ENCODE measurements at regions not wholly inside any gene's neighbourhood (a gene's known extent, or its start where the extent isn't known, plus 50 kb on each side); places are given as distances from the start of the nearest gene placed in this dataset.

DNA sequence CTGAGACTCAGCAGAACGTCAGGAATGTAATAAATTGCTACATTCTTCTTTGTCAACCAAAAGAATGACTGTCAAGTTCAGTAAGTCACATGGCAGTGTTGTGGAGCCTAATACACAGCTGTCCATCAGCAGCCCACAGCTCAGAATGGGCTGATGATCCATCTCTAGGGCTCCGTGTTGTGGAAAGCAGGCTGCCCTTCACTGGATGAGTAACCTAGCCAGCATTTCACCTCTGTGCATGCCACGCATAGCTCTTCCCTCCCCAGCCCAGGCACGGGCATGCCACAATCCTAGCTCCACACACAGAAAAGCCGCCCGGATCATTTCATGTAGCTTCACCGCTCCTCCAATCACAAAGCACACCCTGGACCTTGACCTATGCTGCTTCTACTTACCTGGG is 878.0 kb upstream of the TMEM132C start:
- H3K27me3 ChIP-seq (ENCODE audit: control insufficient read depth, insufficient read depth, low read length) = no peaks in the 10 kb centered on the region
- H3K9ac ChIP-seq (ENCODE audit: low read depth, low read length) = no peak overlapping the region
- no peaks in the 10 kb centered on the region for H3K4me1 ChIP-seq (ENCODE audit: control insufficient read depth, insufficient read depth, low read length)
- H3K36me3 ChIP-seq (ENCODE audit: control insufficient read depth, insufficient read depth, low read length) = no peaks in the 10 kb centered on the region
- no peak overlapping the region for H3K4me3 ChIP-seq (ENCODE audit: low read depth, low read length)
- no peaks in the 10 kb centered on the region for H3K9me3 ChIP-seq (ENCODE audit: control insufficient read depth, insufficient read depth, low read length)

DNA sequence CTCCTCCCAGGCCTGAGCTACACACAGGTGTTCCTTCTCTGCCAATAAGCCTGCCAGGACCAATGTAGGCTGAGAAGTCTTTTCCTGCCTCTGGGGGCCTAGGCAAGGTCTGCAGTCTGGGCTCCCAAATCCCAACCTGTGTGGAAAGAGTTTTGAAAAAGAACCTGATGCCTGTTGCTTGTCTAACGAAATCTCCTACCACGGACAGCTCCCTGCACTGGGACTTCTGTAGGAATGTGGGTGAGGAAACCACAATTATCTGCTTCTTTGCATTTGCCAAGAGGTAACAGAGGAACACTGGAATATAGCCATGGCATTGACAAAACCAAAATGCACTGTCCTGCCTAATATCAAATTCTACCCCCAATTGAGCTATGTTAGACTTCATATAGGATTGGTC is 877.0 kb upstream of the TMEM132C start:
- Histone ChIP-seq H3K4me1 (ENCODE audit: control insufficient read depth, insufficient read depth, low read length) (no peaks in the 10 kb centered on the region), H3K9me3 (ENCODE audit: control insufficient read depth, insufficient read depth, low read length) (no peaks in the 10 kb centered on the region), H3K36me3 (ENCODE audit: control insufficient read depth, insufficient read depth, low read length) (no peaks in the 10 kb centered on the region), H3K27me3 (ENCODE audit: control insufficient read depth, insufficient read depth, low read length) (no peaks in the 10 kb centered on the region), H3K4me3 (ENCODE audit: low read depth, low read length) (no peak overlapping the region), H3K9ac (ENCODE audit: low read depth, low read length) (no peak overlapping the region)

DNA sequence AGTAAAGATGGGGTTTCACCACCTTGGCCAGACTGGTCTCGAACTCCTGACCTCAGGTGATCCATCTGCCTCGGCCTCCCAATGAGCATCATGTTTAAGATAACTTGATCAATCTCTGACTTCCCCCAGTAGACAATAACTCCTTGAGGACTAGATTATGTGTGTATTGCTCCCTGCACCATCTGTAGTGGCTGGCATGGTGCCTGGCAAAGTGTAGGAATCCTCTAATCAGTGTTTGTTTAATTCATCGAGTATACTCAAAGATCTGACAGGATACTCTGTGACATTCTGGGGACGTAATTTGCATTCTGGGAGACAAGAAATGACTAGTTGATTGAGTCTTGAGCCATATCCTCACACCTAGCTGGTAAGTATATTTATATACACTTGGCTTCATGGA is 873.5 kb upstream of the TMEM132C start:
- H3K36me3 ChIP-seq (ENCODE audit: control insufficient read depth, insufficient read depth, low read length) = no peaks in the 10 kb centered on the region
- no peaks in the 10 kb centered on the region for H3K9me3 ChIP-seq (ENCODE audit: control insufficient read depth, insufficient read depth, low read length)
- H3K4me1 ChIP-seq (ENCODE audit: control insufficient read depth, insufficient read depth, low read length) = no peaks in the 10 kb centered on the region
- no peak overlapping the region for H3K4me3 ChIP-seq (ENCODE audit: low read depth, low read length)
- H3K9ac ChIP-seq (ENCODE audit: low read depth, low read length) = no peak overlapping the region
- H3K27me3 ChIP-seq (ENCODE audit: control insufficient read depth, insufficient read depth, low read length) = no peaks in the 10 kb centered on the region

DNA sequence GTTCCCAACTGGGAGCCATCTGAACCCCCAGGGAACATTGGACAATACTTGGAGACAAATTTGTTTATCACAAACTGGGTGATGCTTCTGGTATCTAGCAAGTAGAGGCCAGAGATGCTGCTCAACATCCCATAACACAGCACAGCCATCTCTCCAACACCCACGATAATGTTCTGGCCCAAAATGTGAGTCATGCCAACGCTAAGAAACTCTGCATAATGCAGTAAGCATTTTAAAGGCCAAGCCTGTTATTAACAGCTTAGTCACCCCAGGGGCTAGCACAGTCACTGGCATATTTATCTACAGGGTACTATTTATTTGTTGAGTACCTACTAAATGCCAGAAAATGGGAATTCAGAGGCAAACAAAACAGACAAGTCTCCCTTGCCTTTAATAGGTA is 873.1 kb upstream of the TMEM132C start:
- Histone ChIP-seq H3K36me3 (ENCODE audit: control insufficient read depth, insufficient read depth, low read length) (no peaks in the 10 kb centered on the region), H3K9ac (ENCODE audit: low read depth, low read length) (no peak overlapping the region), H3K4me3 (ENCODE audit: low read depth, low read length) (no peak overlapping the region), H3K9me3 (ENCODE audit: control insufficient read depth, insufficient read depth, low read length) (no peaks in the 10 kb centered on the region), H3K27me3 (ENCODE audit: control insufficient read depth, insufficient read depth, low read length) (no peaks in the 10 kb centered on the region), H3K4me1 (ENCODE audit: control insufficient read depth, insufficient read depth, low read length) (no peaks in the 10 kb centered on the region)

DNA sequence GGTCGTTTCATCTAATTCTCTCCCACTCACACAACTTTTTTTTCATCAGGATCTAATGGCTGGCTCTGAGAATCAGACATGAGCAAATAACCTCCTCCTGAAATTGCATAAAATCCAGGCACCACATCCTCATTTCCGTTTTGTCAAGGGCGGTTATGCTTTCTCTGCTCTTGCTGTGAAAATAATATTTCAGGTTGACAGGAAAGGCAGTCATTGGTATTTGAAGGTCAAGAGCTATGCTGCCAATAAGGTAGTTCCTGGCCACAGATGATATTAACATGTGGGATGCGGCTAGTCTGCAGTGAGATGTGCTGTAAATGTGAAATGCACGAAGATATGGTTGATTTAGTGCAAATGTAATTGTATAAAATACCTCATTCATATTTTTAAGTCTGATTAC is 870.2 kb upstream of the TMEM132C start:
- Histone ChIP-seq H3K9ac (ENCODE audit: low read depth, low read length) (no peak overlapping the region), H3K4me1 (ENCODE audit: control insufficient read depth, insufficient read depth, low read length) (no peaks in the 10 kb centered on the region), H3K27me3 (ENCODE audit: control insufficient read depth, insufficient read depth, low read length) (no peaks in the 10 kb centered on the region), H3K36me3 (ENCODE audit: control insufficient read depth, insufficient read depth, low read length) (no peaks in the 10 kb centered on the region), H3K4me3 (ENCODE audit: low read depth, low read length) (no peak overlapping the region), H3K9me3 (ENCODE audit: control insufficient read depth, insufficient read depth, low read length) (no peaks in the 10 kb centered on the region)

DNA sequence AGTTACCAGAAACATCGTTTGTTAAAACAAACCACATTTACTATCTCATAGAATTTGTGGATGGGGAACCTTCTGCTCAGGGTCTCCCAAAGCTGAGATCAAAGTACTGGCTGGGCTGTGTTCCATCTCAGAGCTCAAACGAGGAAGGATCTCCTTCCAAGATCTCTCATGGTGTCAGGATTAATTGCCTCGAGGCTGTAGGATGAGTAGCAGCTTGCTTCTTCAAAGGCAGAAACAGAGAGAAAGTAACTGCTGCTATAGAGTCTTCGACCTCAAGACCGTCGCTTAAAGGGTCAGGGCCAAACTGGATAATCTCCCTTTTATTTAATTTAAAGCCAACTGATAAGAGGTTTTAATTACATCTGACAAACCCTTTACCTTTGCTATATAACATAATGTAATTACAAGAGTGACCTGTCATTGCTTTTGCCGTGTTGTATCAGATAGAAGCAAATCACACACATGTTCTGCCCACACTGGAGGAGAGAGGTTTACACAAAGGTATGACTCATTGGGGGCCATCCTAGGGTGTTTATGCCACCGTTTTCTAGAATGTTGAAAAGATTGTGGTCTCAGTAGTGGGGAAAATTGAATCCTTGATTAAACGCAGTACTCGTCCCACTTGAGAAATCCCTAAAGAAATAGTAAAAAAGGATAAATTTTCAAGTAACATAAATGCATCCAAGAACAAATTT is 868.8 kb upstream of the TMEM132C start:
- H3K36me3 ChIP-seq (ENCODE audit: control insufficient read depth, insufficient read depth, low read length) = no peaks in the 10 kb centered on the region
- no peaks in the 10 kb centered on the region for H3K9me3 ChIP-seq (ENCODE audit: control insufficient read depth, insufficient read depth, low read length)
- H3K9ac ChIP-seq (ENCODE audit: low read depth, low read length) = no peak overlapping the region
- H3K27me3 ChIP-seq (ENCODE audit: control insufficient read depth, insufficient read depth, low read length) = no peaks in the 10 kb centered on the region
- H3K4me3 ChIP-seq (ENCODE audit: low read depth, low read length) = no peak overlapping the region
- H3K4me1 ChIP-seq (ENCODE audit: control insufficient read depth, insufficient read depth, low read length) = no peaks in the 10 kb centered on the region

DNA sequence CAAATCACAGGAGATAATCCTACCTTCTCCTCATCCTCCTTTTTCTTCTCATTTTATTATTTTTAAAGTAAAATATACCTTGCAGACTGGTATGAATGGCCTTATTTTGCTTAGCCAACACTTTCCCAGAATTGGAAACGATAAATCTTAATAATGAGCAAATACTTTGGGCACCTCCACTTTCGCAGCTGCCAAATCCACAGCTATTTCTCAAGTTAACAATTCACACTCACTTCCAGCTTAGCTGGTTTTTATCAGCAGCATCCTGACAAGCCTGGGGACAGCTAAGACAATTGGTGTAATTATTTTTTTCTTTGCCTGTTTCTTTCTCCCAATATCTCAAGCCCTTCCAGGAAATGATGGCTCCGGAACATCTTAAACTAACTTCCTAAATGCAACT is 867.5 kb upstream of the TMEM132C start:
- Histone ChIP-seq H3K9me3 (ENCODE audit: control insufficient read depth, insufficient read depth, low read length) (no peaks in the 10 kb centered on the region), H3K36me3 (ENCODE audit: control insufficient read depth, insufficient read depth, low read length) (no peaks in the 10 kb centered on the region), H3K9ac (ENCODE audit: low read depth, low read length) (no peak overlapping the region), H3K4me1 (ENCODE audit: control insufficient read depth, insufficient read depth, low read length) (no peaks in the 10 kb centered on the region), H3K27me3 (ENCODE audit: control insufficient read depth, insufficient read depth, low read length) (no peaks in the 10 kb centered on the region), H3K4me3 (ENCODE audit: low read depth, low read length) (no peak overlapping the region)

DNA sequence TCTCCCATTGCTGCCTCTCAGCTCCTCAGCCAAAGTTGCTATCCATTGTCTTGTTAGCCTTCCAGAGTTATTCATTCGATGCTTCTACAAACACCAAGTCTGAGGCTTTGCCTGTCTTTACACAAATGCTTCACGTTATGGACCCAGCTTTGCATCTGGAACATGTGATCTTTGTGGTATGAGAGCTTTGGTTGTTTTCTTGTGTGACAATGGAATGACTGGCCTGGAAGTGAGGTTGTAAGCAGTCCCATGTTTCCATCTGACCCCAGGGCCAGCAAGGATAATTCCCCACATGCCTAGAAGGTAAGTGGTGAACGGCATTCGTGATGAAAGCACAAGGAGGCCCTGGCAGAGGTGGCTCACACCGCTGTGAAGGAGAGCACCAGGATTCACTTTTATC is 866.7 kb upstream of the TMEM132C start:
- Histone ChIP-seq H3K36me3 (ENCODE audit: control insufficient read depth, insufficient read depth, low read length) (no peaks in the 10 kb centered on the region), H3K4me3 (ENCODE audit: low read depth, low read length) (no peak overlapping the region), H3K9me3 (ENCODE audit: control insufficient read depth, insufficient read depth, low read length) (no peaks in the 10 kb centered on the region), H3K4me1 (ENCODE audit: control insufficient read depth, insufficient read depth, low read length) (no peaks in the 10 kb centered on the region), H3K9ac (ENCODE audit: low read depth, low read length) (no peak overlapping the region), H3K27me3 (ENCODE audit: control insufficient read depth, insufficient read depth, low read length) (no peaks in the 10 kb centered on the region)

DNA sequence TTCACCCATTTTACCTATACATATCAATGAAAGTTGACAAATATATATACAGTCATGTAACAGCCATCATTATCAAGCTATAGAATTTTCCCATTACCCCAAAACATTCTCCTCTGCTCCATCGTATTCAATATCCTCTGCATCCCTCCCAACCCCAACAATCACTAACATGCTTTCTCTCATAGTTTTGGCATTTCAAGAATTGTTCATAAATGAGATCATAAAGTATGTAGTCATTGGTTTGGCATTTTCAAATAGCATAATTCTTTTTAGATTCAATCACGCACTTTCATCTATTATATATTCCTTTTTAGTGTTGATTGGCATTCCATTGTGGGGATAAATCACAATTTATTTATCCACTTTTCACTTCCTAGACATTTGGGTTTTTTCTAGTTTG is 866.0 kb upstream of the TMEM132C start:
- no peaks in the 10 kb centered on the region for H3K9me3 ChIP-seq (ENCODE audit: control insufficient read depth, insufficient read depth, low read length)
- H3K4me3 ChIP-seq (ENCODE audit: low read depth, low read length) = no peak overlapping the region
- H3K36me3 ChIP-seq (ENCODE audit: control insufficient read depth, insufficient read depth, low read length) = no peaks in the 10 kb centered on the region
- no peaks in the 10 kb centered on the region for H3K27me3 ChIP-seq (ENCODE audit: control insufficient read depth, insufficient read depth, low read length)
- no peak overlapping the region for H3K9ac ChIP-seq (ENCODE audit: low read depth, low read length)
- no peaks in the 10 kb centered on the region for H3K4me1 ChIP-seq (ENCODE audit: control insufficient read depth, insufficient read depth, low read length)

DNA sequence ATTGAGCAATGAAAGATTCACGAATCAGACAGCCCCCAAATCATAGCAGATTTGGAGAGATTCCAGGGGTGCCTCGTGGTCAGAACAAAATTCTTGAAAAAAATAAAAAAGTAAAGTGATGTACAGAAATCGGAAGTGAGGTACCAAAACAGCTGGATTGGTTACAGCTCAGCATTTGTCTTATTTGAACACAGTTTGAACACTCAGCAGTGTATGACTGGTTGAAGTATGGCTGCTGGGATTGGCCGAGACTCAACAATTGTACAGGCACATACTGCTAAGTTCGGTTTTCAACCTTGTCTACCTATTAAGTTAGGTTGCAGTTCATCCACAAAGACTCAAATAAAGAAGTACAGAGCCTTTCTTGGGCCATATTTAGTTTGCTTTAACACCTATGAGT is 865.4 kb upstream of the TMEM132C start:
- no peaks in the 10 kb centered on the region for H3K36me3 ChIP-seq (ENCODE audit: control insufficient read depth, insufficient read depth, low read length)
- H3K9me3 ChIP-seq (ENCODE audit: control insufficient read depth, insufficient read depth, low read length) = no peaks in the 10 kb centered on the region
- no peaks in the 10 kb centered on the region for H3K4me1 ChIP-seq (ENCODE audit: control insufficient read depth, insufficient read depth, low read length)
- no peak overlapping the region for H3K9ac ChIP-seq (ENCODE audit: low read depth, low read length)
- no peak overlapping the region for H3K4me3 ChIP-seq (ENCODE audit: low read depth, low read length)
- H3K27me3 ChIP-seq (ENCODE audit: control insufficient read depth, insufficient read depth, low read length) = no peaks in the 10 kb centered on the region

DNA sequence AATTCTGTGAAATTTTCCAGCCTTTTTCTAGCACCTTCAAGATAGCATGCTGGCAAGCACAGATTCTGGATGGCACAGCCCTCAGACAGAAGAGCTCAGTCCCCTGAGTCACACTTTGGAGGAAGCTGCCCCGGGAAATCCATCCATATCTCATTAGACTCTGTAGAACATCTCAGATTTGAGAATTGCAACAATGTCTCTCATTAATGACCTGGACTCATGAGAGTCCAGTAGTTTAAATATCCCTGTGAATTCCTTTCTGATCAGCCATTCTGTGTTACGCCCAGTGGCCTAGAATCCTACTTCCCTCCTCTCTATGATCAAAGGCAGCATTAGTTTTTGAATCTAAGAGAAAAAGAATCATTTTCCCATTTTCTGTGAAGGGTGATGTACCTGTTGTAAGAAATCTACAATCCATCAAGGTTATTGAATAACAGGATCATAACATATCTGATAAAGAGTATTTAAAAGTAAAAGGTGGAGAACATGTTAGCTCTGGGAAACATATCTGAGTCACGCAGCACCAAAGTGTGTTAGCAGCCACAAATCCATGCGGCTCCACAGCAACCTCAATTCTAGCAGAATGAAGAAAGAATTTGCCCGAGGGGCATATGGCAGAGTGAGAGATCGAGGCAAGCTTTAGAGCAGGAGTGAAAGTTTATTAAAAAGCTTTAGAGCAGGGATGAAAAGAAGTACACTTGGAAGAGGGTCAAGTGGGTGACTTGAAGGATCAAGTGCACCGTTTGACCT is 855.6 kb upstream of the TMEM132C start:
- Histone ChIP-seq H3K9ac (ENCODE audit: low read depth, low read length) (no peak overlapping the region), H3K4me3 (ENCODE audit: low read depth, low read length) (no peak overlapping the region), H3K36me3 (ENCODE audit: control insufficient read depth, insufficient read depth, low read length) (no peaks in the 10 kb centered on the region), H3K9me3 (ENCODE audit: control insufficient read depth, insufficient read depth, low read length) (no peaks in the 10 kb centered on the region), H3K27me3 (ENCODE audit: control insufficient read depth, insufficient read depth, low read length) (no peaks in the 10 kb centered on the region), H3K4me1 (ENCODE audit: control insufficient read depth, insufficient read depth, low read length) (no peaks in the 10 kb centered on the region)

DNA sequence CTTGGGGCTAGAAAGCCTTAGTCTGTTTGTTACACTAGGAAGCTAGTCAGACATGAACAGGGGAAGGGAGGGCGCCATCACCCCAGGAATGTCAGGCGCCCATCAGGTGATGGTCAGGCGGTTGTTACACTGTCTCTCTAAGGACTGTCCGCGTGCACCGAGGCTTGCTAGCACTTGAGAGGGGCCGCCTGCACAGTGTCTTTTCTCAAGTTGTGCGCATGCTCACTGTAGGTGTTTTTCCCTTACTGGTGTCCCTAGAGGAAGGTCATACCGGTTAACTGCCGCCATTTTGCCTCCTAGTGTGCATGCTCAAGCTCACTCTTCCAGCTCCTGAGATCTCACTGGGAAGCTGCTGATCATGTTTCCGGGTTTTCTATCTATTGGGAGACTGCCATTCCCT is 855.0 kb upstream of the TMEM132C start:
- no peaks in the 10 kb centered on the region for H3K36me3 ChIP-seq (ENCODE audit: control insufficient read depth, insufficient read depth, low read length)
- H3K4me1 ChIP-seq (ENCODE audit: control insufficient read depth, insufficient read depth, low read length) = no peaks in the 10 kb centered on the region
- no peaks in the 10 kb centered on the region for H3K27me3 ChIP-seq (ENCODE audit: control insufficient read depth, insufficient read depth, low read length)
- H3K4me3 ChIP-seq (ENCODE audit: low read depth, low read length) = no peak overlapping the region
- no peak overlapping the region for H3K9ac ChIP-seq (ENCODE audit: low read depth, low read length)
- no peaks in the 10 kb centered on the region for H3K9me3 ChIP-seq (ENCODE audit: control insufficient read depth, insufficient read depth, low read length)
